OCI-LY7 (cell line): ENCODE measurements at regions not wholly inside any gene's neighbourhood (a gene's known extent, or its start where the extent isn't known, plus 50 kb on each side); places are given as distances from the start of the nearest gene placed in this dataset.

Experiments used
- CTCF ChIP-seq: fragments of 200-600 bp; sonication (generic); conservative IDR thresholded peaks from 2 replicates; pipeline ENCODE4 v1.5.1; 2014; ENCODE audit warnings: mild to moderate bottlenecking, antibody characterized with exemption, low read length, moderate library complexity, mixed read lengths
- EZH2phosphoT487 ChIP-seq: fragments of 200-600 bp; sonication (generic); IDR thresholded peaks from 2 replicates; pipeline ENCODE4 v1.6.1; 2018; ENCODE audit warnings: low read depth, borderline replicate concordance, mild to moderate bottlenecking, mixed run types, antibody characterized with exemption, low read length, moderate library complexity, mixed read lengths

- TF ChIP-seq CTCF (no peak), EZH2phosphoT487 (no peak)
Measured at GRCh38 chr4:188613976-188614375, 474.7 kb downstream of the TRIML1 start.
